ENCODE measurements at regions not wholly inside any gene's neighbourhood (a gene's known extent, or its start where the extent isn't known, plus 50 kb on each side); places are given as distances from the start of the nearest gene placed in this dataset.

DNA sequence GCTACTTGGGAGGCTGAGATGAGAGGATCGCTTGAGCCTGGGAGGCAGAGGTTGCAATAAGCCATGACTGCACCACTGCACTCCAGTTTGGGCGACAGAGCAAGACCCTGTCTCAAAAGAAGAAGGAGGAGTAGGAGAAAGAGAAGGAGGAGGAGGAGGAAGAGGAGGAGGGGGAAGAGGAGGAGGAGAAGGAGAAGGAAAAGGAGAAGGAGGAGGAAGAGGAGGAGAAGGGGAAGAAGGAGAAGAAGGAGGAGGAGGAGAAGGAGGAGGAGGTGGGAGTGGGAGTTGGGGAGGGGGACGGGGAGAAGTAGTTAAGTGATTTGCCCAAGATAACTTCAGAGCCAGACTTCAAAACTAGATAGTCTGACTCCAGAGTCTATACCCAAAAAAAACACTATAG, 55.5 kb upstream of the FOXD3 start:
- no peak overlapping the region for H3K27ac ChIP-seq (ENCODE audit: extremely low read depth, low read depth, low read length)
- ChIA-PET CTCF (ENCODE audit: low intra/inter-chr PET ratio) (no interaction called here), POLR2A (no interaction called here)
- TF ChIP-seq ZHX1 (conservative IDR thresholded peaks at IDR 0.05; ENCODE audit: low read length) = no peak
- TF ChIP-seq ZNF512 (tag; IDR thresholded peaks at IDR 0.05) = no peak
- TF ChIP-seq, protein P1, sequence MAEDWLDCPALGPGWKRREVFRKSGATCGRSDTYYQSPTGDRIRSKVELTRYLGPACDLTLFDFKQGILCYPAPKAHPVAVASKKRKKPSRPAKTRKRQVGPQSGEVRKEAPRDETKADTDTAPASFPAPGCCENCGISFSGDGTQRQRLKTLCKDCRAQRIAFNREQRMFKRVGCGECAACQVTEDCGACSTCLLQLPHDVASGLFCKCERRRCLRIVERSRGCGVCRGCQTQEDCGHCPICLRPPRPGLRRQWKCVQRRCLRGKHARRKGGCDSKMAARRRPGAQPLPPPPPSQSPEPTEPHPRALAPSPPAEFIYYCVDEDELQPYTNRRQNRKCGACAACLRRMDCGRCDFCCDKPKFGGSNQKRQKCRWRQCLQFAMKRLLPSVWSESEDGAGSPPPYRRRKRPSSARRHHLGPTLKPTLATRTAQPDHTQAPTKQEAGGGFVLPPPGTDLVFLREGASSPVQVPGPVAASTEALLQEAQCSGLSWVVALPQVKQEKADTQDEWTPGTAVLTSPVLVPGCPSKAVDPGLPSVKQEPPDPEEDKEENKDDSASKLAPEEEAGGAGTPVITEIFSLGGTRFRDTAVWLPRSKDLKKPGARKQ (CRISPR knock-in tag; IDR thresholded peaks at IDR 0.05) = no peak
- no peak for TF ChIP-seq GATAD2A (IDR thresholded peaks at IDR 0.05)
- TF ChIP-seq EGR1 (conservative IDR thresholded peaks at IDR 0.05) = no peak
- no peak for TF ChIP-seq ZNF197 (CRISPR knock-in tag; IDR thresholded peaks at IDR 0.05; ENCODE audit: low read depth)
- TF ChIP-seq NR2F6 (CRISPR knock-in tag; IDR thresholded peaks at IDR 0.05) = no peak
- TF ChIP-seq ETS2 (tag; IDR thresholded peaks at IDR 0.05; ENCODE audit: borderline replicate concordance, poor library complexity, severe bottlenecking) = no peak
- TF ChIP-seq, protein P2, sequence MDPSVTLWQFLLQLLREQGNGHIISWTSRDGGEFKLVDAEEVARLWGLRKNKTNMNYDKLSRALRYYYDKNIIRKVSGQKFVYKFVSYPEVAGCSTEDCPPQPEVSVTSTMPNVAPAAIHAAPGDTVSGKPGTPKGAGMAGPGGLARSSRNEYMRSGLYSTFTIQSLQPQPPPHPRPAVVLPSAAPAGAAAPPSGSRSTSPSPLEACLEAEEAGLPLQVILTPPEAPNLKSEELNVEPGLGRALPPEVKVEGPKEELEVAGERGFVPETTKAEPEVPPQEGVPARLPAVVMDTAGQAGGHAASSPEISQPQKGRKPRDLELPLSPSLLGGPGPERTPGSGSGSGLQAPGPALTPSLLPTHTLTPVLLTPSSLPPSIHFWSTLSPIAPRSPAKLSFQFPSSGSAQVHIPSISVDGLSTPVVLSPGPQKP (CRISPR knock-in tag; IDR thresholded peaks at IDR 0.05) = no peak
- no peak for TF ChIP-seq ZBTB33 (CRISPR knock-in tag; IDR thresholded peaks at IDR 0.05)
- in situ Hi-C loops (cut with MboI) (no loop called here), intact Hi-C loops (cut with micrococcal nuclease) (no loop called here)
- H3K4me2 ChIP-seq (ENCODE audit: insufficient read depth, low read length) = no peak overlapping the region
- BruUV-seq (replicated peaks) = no TSS peak
- H4K20me1 ChIP-seq (replicated peaks; ENCODE audit: control insufficient read depth, insufficient read depth, low read length) = no peaks in the 10 kb centered on the region
- no peak for ATAC-seq
- no peaks in the 10 kb centered on the region for H3K36me3 ChIP-seq (ENCODE audit: control insufficient read depth, insufficient read depth, low read length)
- H3K4me3 ChIP-seq = no peak overlapping the region
- no peaks in the 10 kb centered on the region for H3K9me1 ChIP-seq (ENCODE audit: control insufficient read depth, insufficient read depth, low read length)
- 0 out of 5 replicates have a peak, but pooled peaks cover 0 to 5% of the 10 kb centered on the region in 2 experiments for H3K27me3 ChIP-seq (ENCODE audit: control insufficient read depth in 2 of 2, insufficient read depth in 2 of 2, low read length in 2 of 2)
- H3K4me1 ChIP-seq (replicated peaks in 1 of 2; ENCODE audit: control insufficient read depth in 2 of 2, insufficient read depth in 2 of 2, low read length in 2 of 2) = no peaks in the 10 kb centered on the region
- H3K9ac ChIP-seq (ENCODE audit: insufficient read depth in 1 of 2, low read depth in 2 of 2, low read length in 2 of 2) = no peak overlapping the region
- H2AFZ ChIP-seq (ENCODE audit: low read depth, low read length) = no peak overlapping the region
- no peak for DNase-seq (ENCODE audit: extremely low read depth in 1 of 4, low spot score in 3 of 4)
- no peaks in the 10 kb centered on the region for H3K79me2 ChIP-seq (ENCODE audit: control insufficient read depth, insufficient read depth, low read length)
- no peaks in the 10 kb centered on the region for H3K9me3 ChIP-seq (replicated peaks; ENCODE audit: control insufficient read depth, insufficient read depth, low read depth, low read length)
- WGBS (ENCODE audit: insufficient coverage, low coverage, missing lambda C conversion rate) = 0% methylated on average over 3 of the region's 3 CpGs
- FAIRE-seq = no peak

All from K562 (cell line).